ENCODE measurements at regions not wholly inside any gene's neighbourhood (a gene's known extent, or its start where the extent isn't known, plus 50 kb on each side); places are given as distances from the start of the nearest gene placed in this dataset.

GRCh38 chr10:9238041-9238440 is 1183.6 kb downstream of the GATA3 start:
- TF ChIP-seq CTCF (IDR thresholded peaks at IDR 0.05) (no peak), POLR2A (IDR thresholded peaks at IDR 0.05) (no peak), POLR2AphosphoS5 (IDR thresholded peaks at IDR 0.05) (no peak)
